ENCODE measurements at regions not wholly inside any gene's neighbourhood (a gene's known extent, or its start where the extent isn't known, plus 50 kb on each side); places are given as distances from the start of the nearest gene placed in this dataset.

DNA sequence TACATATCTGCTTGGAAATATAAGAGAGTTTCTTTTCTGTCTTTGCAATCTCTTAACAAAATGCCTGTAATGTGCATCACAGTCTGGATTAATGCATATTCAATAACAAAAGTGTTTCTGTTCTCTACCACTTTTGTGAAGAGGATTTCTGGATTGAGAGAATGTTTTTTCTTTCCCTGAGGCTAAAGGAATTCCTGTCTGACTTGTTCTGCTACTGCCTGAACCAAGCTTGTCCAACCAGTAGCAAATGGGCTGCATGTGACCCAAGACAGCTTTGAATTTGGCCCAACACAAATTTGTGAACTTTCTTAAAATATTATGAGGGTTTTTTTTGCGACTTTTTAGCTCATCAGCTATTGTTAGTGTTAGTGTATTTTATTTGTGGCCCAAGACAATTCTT lies 1133.9 kb downstream of the SH3BGRL start:
- TF ChIP-seq, protein P1, sequence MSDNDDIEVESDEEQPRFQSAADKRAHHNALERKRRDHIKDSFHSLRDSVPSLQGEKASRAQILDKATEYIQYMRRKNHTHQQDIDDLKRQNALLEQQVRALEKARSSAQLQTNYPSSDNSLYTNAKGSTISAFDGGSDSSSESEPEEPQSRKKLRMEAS (IDR thresholded peaks at IDR 0.05) = no peak
- no peak for TF ChIP-seq RAD21 (IDR thresholded peaks at IDR 0.05)
- TF ChIP-seq GABPA (IDR thresholded peaks at IDR 0.05 in 1 of 2, conservative IDR thresholded peaks at IDR 0.05 in 1 of 2) = no peak
- TF ChIP-seq, protein P2, sequence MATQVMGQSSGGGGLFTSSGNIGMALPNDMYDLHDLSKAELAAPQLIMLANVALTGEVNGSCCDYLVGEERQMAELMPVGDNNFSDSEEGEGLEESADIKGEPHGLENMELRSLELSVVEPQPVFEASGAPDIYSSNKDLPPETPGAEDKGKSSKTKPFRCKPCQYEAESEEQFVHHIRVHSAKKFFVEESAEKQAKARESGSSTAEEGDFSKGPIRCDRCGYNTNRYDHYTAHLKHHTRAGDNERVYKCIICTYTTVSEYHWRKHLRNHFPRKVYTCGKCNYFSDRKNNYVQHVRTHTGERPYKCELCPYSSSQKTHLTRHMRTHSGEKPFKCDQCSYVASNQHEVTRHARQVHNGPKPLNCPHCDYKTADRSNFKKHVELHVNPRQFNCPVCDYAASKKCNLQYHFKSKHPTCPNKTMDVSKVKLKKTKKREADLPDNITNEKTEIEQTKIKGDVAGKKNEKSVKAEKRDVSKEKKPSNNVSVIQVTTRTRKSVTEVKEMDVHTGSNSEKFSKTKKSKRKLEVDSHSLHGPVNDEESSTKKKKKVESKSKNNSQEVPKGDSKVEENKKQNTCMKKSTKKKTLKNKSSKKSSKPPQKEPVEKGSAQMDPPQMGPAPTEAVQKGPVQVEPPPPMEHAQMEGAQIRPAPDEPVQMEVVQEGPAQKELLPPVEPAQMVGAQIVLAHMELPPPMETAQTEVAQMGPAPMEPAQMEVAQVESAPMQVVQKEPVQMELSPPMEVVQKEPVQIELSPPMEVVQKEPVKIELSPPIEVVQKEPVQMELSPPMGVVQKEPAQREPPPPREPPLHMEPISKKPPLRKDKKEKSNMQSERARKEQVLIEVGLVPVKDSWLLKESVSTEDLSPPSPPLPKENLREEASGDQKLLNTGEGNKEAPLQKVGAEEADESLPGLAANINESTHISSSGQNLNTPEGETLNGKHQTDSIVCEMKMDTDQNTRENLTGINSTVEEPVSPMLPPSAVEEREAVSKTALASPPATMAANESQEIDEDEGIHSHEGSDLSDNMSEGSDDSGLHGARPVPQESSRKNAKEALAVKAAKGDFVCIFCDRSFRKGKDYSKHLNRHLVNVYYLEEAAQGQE (IDR thresholded peaks at IDR 0.05) = no peak
- no peak for TF ChIP-seq TAF1 (conservative IDR thresholded peaks at IDR 0.05)
- TF ChIP-seq, protein P3, sequence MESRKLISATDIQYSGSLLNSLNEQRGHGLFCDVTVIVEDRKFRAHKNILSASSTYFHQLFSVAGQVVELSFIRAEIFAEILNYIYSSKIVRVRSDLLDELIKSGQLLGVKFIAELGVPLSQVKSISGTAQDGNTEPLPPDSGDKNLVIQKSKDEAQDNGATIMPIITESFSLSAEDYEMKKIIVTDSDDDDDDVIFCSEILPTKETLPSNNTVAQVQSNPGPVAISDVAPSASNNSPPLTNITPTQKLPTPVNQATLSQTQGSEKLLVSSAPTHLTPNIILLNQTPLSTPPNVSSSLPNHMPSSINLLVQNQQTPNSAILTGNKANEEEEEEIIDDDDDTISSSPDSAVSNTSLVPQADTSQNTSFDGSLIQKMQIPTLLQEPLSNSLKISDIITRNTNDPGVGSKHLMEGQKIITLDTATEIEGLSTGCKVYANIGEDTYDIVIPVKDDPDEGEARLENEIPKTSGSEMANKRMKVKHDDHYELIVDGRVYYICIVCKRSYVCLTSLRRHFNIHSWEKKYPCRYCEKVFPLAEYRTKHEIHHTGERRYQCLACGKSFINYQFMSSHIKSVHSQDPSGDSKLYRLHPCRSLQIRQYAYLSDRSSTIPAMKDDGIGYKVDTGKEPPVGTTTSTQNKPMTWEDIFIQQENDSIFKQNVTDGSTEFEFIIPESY (IDR thresholded peaks at IDR 0.05) = no peak
- Histone ChIP-seq H3K9ac (ENCODE audit: low read depth in 1 of 2, low read length in 2 of 2) (no peak overlapping the region), H3K4me3 (ENCODE audit: low read depth in 1 of 3, low read length in 3 of 3) (no peak overlapping the region), H3K9me3 (ENCODE audit: control insufficient read depth in 4 of 4, low read length in 3 of 4) (no peaks in the 10 kb centered on the region), H3K4me1 (ENCODE audit: control insufficient read depth in 4 of 4, insufficient read depth in 4 of 4, low read length in 3 of 4) (peaks cover 0 to 9% (median 2%) of the 10 kb centered on the region in 4 donors), H3K36me3 (ENCODE audit: control insufficient read depth in 4 of 4, insufficient read depth in 3 of 4, low read depth in 1 of 4, low read length in 3 of 4) (no peaks in the 10 kb centered on the region), H3K27ac (ENCODE audit: low read depth in 1 of 2, low read length in 2 of 2) (no peak overlapping the region), H3K27me3 (ENCODE audit: control insufficient read depth in 4 of 4, insufficient read depth in 4 of 4, low read length in 3 of 4) (no peaks in the 10 kb centered on the region)
- WGBS = 83% methylated on average over 1 of the region's 1 CpG
- no peak for DNase-seq (ENCODE audit: low spot score)

DNA sequence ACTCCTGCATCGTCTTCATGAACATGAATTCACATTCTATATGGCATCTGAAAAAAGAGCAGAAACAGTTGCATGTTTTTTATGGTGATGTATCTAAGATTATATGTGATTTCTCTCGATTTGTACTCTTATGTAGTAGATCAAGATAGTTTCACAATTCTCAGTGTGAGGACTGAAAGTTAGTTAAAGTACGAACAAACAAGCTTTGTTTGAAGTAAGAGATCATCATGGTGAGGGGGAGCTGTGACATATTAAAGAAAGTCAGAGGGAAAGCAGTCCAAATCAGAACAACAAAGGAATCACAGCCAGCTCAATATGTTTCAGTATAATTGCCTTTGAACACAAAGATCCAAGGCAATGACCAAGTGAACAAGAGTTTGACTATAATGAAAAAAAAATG lies 1140.6 kb downstream of the SH3BGRL start:
- H3K27ac ChIP-seq (ENCODE audit: low read depth in 1 of 2, low read length in 2 of 2) = no peak overlapping the region
- H3K27me3 ChIP-seq (ENCODE audit: control insufficient read depth in 4 of 4, insufficient read depth in 4 of 4, low read length in 3 of 4) = no peaks in the 10 kb centered on the region
- no peaks in the 10 kb centered on the region for H3K36me3 ChIP-seq (ENCODE audit: control insufficient read depth in 4 of 4, insufficient read depth in 3 of 4, low read depth in 1 of 4, low read length in 3 of 4)
- peaks cover 0 to 3% (median 0%) of the 10 kb centered on the region in 4 donors for H3K4me1 ChIP-seq (ENCODE audit: control insufficient read depth in 4 of 4, insufficient read depth in 4 of 4, low read length in 3 of 4)
- H3K9ac ChIP-seq (ENCODE audit: low read depth in 1 of 2, low read length in 2 of 2) = no peak overlapping the region
- DNase-seq (ENCODE audit: low spot score) = no peak
- no peaks in the 10 kb centered on the region for H3K9me3 ChIP-seq (ENCODE audit: control insufficient read depth in 4 of 4, low read length in 3 of 4)
- WGBS = 39% methylated on average over 3 of the region's 3 CpGs
- TF ChIP-seq NR2F2 (IDR thresholded peaks at IDR 0.05) (no peak), HNF4A (conservative IDR thresholded peaks at IDR 0.05) (peak in 1 of 2 donors; percentile 12)
- no peak overlapping the region for H3K4me3 ChIP-seq (ENCODE audit: low read depth in 1 of 3, low read length in 3 of 3)

DNA sequence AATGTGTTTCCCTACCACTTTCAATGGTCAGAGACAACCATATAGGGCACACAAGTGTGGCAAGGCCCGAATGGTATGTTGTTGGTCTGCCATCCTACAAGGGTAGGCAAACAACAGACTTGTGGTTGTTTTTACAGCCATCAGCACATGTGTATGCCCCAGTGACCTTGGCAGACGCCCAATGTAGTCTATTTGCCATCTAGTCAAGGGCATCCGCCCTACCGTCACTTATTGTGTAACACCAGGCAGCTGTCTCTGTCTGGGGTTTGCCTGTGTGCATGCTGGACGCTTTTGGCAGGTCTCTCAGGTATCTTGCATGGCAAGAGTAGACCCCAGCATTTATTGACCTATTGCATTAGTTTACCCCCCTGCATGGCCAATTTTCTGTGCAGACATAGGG lies 1145.5 kb upstream of the POU3F4 start:
- 35% methylated on average over 5 of the region's 5 CpGs for WGBS
- Histone ChIP-seq H3K4me1 (ENCODE audit: control insufficient read depth in 4 of 4, insufficient read depth in 4 of 4, low read length in 3 of 4) (peaks cover 0 to 8% (median 2%) of the 10 kb centered on the region in 4 donors), H3K36me3 (ENCODE audit: control insufficient read depth in 4 of 4, insufficient read depth in 3 of 4, low read depth in 1 of 4, low read length in 3 of 4) (no peaks in the 10 kb centered on the region), H3K9ac (ENCODE audit: low read depth in 1 of 2, low read length in 2 of 2) (no peak overlapping the region), H3K9me3 (ENCODE audit: control insufficient read depth in 4 of 4, low read length in 3 of 4) (no peaks in the 10 kb centered on the region), H3K27ac (ENCODE audit: low read depth in 1 of 2, low read length in 2 of 2) (peak overlapping the region in 1 of 2 donors; percentile 5), H3K27me3 (ENCODE audit: control insufficient read depth in 4 of 4, insufficient read depth in 4 of 4, low read length in 3 of 4) (no peaks in the 10 kb centered on the region), H3K4me3 (ENCODE audit: low read depth in 1 of 3, low read length in 3 of 3) (no peak overlapping the region)
- no peak for TF ChIP-seq FOXA1 (IDR thresholded peaks at IDR 0.05)
- TF ChIP-seq YY1 (IDR thresholded peaks at IDR 0.05) = peak; percentile 57
- no peak for TF ChIP-seq NR2F2 (IDR thresholded peaks at IDR 0.05)
- peak in 1 of 2 donors; percentile 71 for TF ChIP-seq RXRA (IDR thresholded peaks at IDR 0.05)
- peak; percentile 44 for TF ChIP-seq FOXA2 (IDR thresholded peaks at IDR 0.05)
- TF ChIP-seq HNF4G (IDR thresholded peaks at IDR 0.05) = no peak
- TF ChIP-seq EGR1 (IDR thresholded peaks at IDR 0.05; ENCODE audit: low read depth in 2 of 2) = no peak
- TF ChIP-seq SP1 (IDR thresholded peaks at IDR 0.05) = peak; percentile 30
- peak; percentile 32 to 38 for TF ChIP-seq RAD21 (IDR thresholded peaks at IDR 0.05)
- TF ChIP-seq, protein P2 (IDR thresholded peaks at IDR 0.05) = no peak
- TF ChIP-seq HNF4A (conservative IDR thresholded peaks at IDR 0.05) = peak; percentile 30 to 65
- TF ChIP-seq, protein P1 (IDR thresholded peaks at IDR 0.05) = peak; percentile 35
- TF ChIP-seq JUND (IDR thresholded peaks at IDR 0.05) = no peak
- DNase-seq (ENCODE audit: low spot score) = no peak
